IgD-negative memory B cell (primary cell): ENCODE measurements at regions not wholly inside any gene's neighbourhood (a gene's known extent, or its start where the extent isn't known, plus 50 kb on each side); places are given as distances from the start of the nearest gene placed in this dataset.

ENCODE experiments used
- H3K27ac Mint-ChIP-seq, 3 donors: one replicate each; pipeline ENCODE4 v1.8.0; 2020 to 2022; ENCODE audit warnings: mild to moderate bottlenecking in 3 of 3, mixed read lengths in 3 of 3, moderate library complexity in 1 of 3
- H3K27me3 Mint-ChIP-seq: one replicate; pipeline ENCODE4 v1.8.0; 2021; ENCODE audit warnings: mixed read lengths
- H3K36me3 Mint-ChIP-seq: one replicate; pipeline ENCODE4 v1.8.0; 2020; ENCODE audit warnings: mild to moderate bottlenecking, mixed read lengths
- H3K4me1 Mint-ChIP-seq, 3 donors: one replicate each; pipeline ENCODE4 v1.8.0; 2020 to 2022; ENCODE audit warnings: mixed read lengths in 3 of 3, mild to moderate bottlenecking in 1 of 3
- H3K4me3 Mint-ChIP-seq, 4 donors: one replicate each; pipeline ENCODE4 v1.8.0; 2020 to 2022; ENCODE audit warnings: mild to moderate bottlenecking in 4 of 4, mixed read lengths in 4 of 4, moderate library complexity in 3 of 4
- H3K9me3 Mint-ChIP-seq, 3 donors: one replicate each; pipeline ENCODE4 v1.8.0; 2020 to 2021; ENCODE audit warnings: mixed read lengths in 3 of 3, mild to moderate bottlenecking in 1 of 3

- Mint-ChIP-seq H3K4me3 (peak overlapping the region in 1 of 4 donors; percentile 38), H3K27ac (no peak overlapping the region), H3K36me3 (no peaks in the 10 kb centered on the region), H3K9me3 (peaks cover 0 to 3% (median 0%) of the 10 kb centered on the region in 3 donors), H3K4me1 (no peaks in the 10 kb centered on the region), H3K27me3 (peaks cover 2% of the 10 kb centered on the region)
Measured at GRCh38 chr5:159819591-159820411, 96.5 kb upstream of the ADRA1B start.

- Mint-ChIP-seq H3K27ac (no peak overlapping the region), H3K4me1 (peaks cover under 1 to 4% (median 3%) of the 10 kb centered on the region in 3 donors), H3K36me3 (no peaks in the 10 kb centered on the region)
Measured at GRCh38 chr5:159820692-159821091, 95.6 kb upstream of the ADRA1B start.

GRCh38 chr5:159821461-159821940, 94.8 kb upstream of the ADRA1B start:
- Mint-ChIP-seq H3K4me3 (no peak overlapping the region), H3K27me3 (peaks cover 2% of the 10 kb centered on the region), H3K27ac (peak overlapping the region in 1 of 3 donors; percentile 60), H3K4me1 (peaks cover 8 to 13% (median 11%) of the 10 kb centered on the region in 3 donors), H3K9me3 (no peaks in the 10 kb centered on the region), H3K36me3 (no peaks in the 10 kb centered on the region)

More at GRCh38 chr5:159820692-159821091, 95.6 kb upstream of the ADRA1B start:
- Mint-ChIP-seq H3K9me3 (peaks cover 0 to 3% (median 0%) of the 10 kb centered on the region in 3 donors), H3K27me3 (peaks cover 2% of the 10 kb centered on the region), H3K4me3 (no peak overlapping the region)

- no peaks in the 10 kb centered on the region for H3K9me3 Mint-ChIP-seq
- no peaks in the 10 kb centered on the region for H3K36me3 Mint-ChIP-seq
- H3K4me1 Mint-ChIP-seq = peaks cover 12 to 16% (median 14%) of the 10 kb centered on the region in 3 donors
- no peaks in the 10 kb centered on the region for H3K27me3 Mint-ChIP-seq
- H3K27ac Mint-ChIP-seq = no peak overlapping the region
- H3K4me3 Mint-ChIP-seq = no peak overlapping the region
Measured at GRCh38 chr5:159824188-159825161, 91.8 kb upstream of the ADRA1B start.

- Mint-ChIP-seq H3K27me3 (no peaks in the 10 kb centered on the region), H3K4me1 (peaks cover 12 to 16% (median 14%) of the 10 kb centered on the region in 3 donors), H3K9me3 (no peaks in the 10 kb centered on the region), H3K4me3 (no peak overlapping the region), H3K27ac (no peak overlapping the region), H3K36me3 (no peaks in the 10 kb centered on the region)
Measured at GRCh38 chr5:159825551-159826051, 90.7 kb upstream of the ADRA1B start.

GRCh38 chr5:159826351-159827214, 89.7 kb upstream of the ADRA1B start:
- Mint-ChIP-seq H3K4me1 (peaks cover 12 to 16% (median 14%) of the 10 kb centered on the region in 3 donors), H3K4me3 (peak overlapping the region in 2 of 4 donors; percentile 51 to 85), H3K36me3 (no peaks in the 10 kb centered on the region), H3K27me3 (no peaks in the 10 kb centered on the region), H3K9me3 (no peaks in the 10 kb centered on the region), H3K27ac (no peak overlapping the region)

GRCh38 chr5:159827861-159828260, 88.4 kb upstream of the ADRA1B start:
- Mint-ChIP-seq H3K36me3 (no peaks in the 10 kb centered on the region), H3K4me1 (peaks cover 12 to 17% (median 14%) of the 10 kb centered on the region in 3 donors), H3K27ac (no peak overlapping the region), H3K27me3 (no peaks in the 10 kb centered on the region), H3K9me3 (no peaks in the 10 kb centered on the region), H3K4me3 (no peak overlapping the region)

GRCh38 chr5:159832073-159832472, 84.2 kb upstream of the ADRA1B start:
- peaks cover 5 to 11% (median 10%) of the 10 kb centered on the region in 3 donors for H3K4me1 Mint-ChIP-seq
- H3K36me3 Mint-ChIP-seq = peaks cover 2% of the 10 kb centered on the region
- peaks cover 0 to 8% (median 4%) of the 10 kb centered on the region in 3 donors for H3K9me3 Mint-ChIP-seq

GRCh38 chr5:159833088-159833487, 83.2 kb upstream of the ADRA1B start:
- no peak overlapping the region for H3K27ac Mint-ChIP-seq
- peaks cover 5 to 8% (median 8%) of the 10 kb centered on the region in 3 donors for H3K4me1 Mint-ChIP-seq
- H3K27me3 Mint-ChIP-seq = no peaks in the 10 kb centered on the region
- H3K36me3 Mint-ChIP-seq = peaks cover 2% of the 10 kb centered on the region
- peaks cover 0 to 8% (median 4%) of the 10 kb centered on the region in 3 donors for H3K9me3 Mint-ChIP-seq
- no peak overlapping the region for H3K4me3 Mint-ChIP-seq

More at GRCh38 chr5:159832073-159832472, 84.2 kb upstream of the ADRA1B start:
- no peak overlapping the region for H3K4me3 Mint-ChIP-seq
- no peaks in the 10 kb centered on the region for H3K27me3 Mint-ChIP-seq
- no peak overlapping the region for H3K27ac Mint-ChIP-seq

- Mint-ChIP-seq H3K27ac (peak overlapping the region in 1 of 3 donors; percentile 8), H3K36me3 (peaks cover 2% of the 10 kb centered on the region), H3K4me3 (peak overlapping the region in 1 of 4 donors; percentile 43), H3K9me3 (peaks cover 0 to 8% (median 4%) of the 10 kb centered on the region in 3 donors), H3K4me1 (peaks cover 5 to 8% (median 8%) of the 10 kb centered on the region in 3 donors), H3K27me3 (no peaks in the 10 kb centered on the region)
Measured at GRCh38 chr5:159833846-159834245, 82.4 kb upstream of the ADRA1B start.

GRCh38 chr5:159835548-159835947, 80.7 kb upstream of the ADRA1B start:
- H3K9me3 Mint-ChIP-seq = peaks cover 0 to 8% (median 4%) of the 10 kb centered on the region in 3 donors
- peaks cover 5 to 8% (median 8%) of the 10 kb centered on the region in 3 donors for H3K4me1 Mint-ChIP-seq
- no peak overlapping the region for H3K4me3 Mint-ChIP-seq
- peaks cover 8% of the 10 kb centered on the region for H3K27me3 Mint-ChIP-seq
- H3K27ac Mint-ChIP-seq = no peak overlapping the region
- H3K36me3 Mint-ChIP-seq = peaks cover 3% of the 10 kb centered on the region

- Mint-ChIP-seq H3K27ac (no peak overlapping the region), H3K27me3 (peaks cover 9% of the 10 kb centered on the region), H3K4me1 (peaks cover 5 to 8% (median 8%) of the 10 kb centered on the region in 3 donors), H3K4me3 (no peak overlapping the region), H3K36me3 (peaks cover 4% of the 10 kb centered on the region), H3K9me3 (peaks cover 0 to 8% (median 4%) of the 10 kb centered on the region in 3 donors)
Measured at GRCh38 chr5:159836691-159837090, 79.6 kb upstream of the ADRA1B start.

- peaks cover 5 to 8% (median 6%) of the 10 kb centered on the region in 3 donors for H3K4me1 Mint-ChIP-seq
- H3K27ac Mint-ChIP-seq = no peak overlapping the region
- peaks cover 9% of the 10 kb centered on the region for H3K27me3 Mint-ChIP-seq
- H3K4me3 Mint-ChIP-seq = no peak overlapping the region
- H3K36me3 Mint-ChIP-seq = peaks cover 4% of the 10 kb centered on the region
- H3K9me3 Mint-ChIP-seq = peaks cover 0 to 8% (median 4%) of the 10 kb centered on the region in 3 donors
Measured at GRCh38 chr5:159837860-159838259, 78.4 kb upstream of the ADRA1B start.
